Calu3 (cell line): ENCODE measurements at regions not wholly inside any gene's neighbourhood (a gene's known extent, or its start where the extent isn't known, plus 50 kb on each side); places are given as distances from the start of the nearest gene placed in this dataset.

Source experiments
- BruUV-seq: library from RNA; stranded (reverse); fragments of 400-500 nt; replicated peaks from 2 replicates; lab custom pipeline; 2021; lab: Mats Ljungman, UMichigan
- CTCF ChIA-PET: fragments of 300-600 bp; sonication (Branson Sonifier 250); formaldehyde crosslinking; loops from one replicate; lab custom pipeline; 2022; ENCODE audit warnings: antibody characterized with exemption; lab: Charles Lee
- DNase-seq: peaks from one replicate; pipeline ENCODE4 v3.0.0; 2022
- H3K27ac Mint-ChIP-seq: one replicate; pipeline ENCODE4 v1.8.0; 2022; ENCODE audit warnings: mixed read lengths; ENCODE audit not compliant: unreplicated experiment
- H3K27me3 Mint-ChIP-seq: one replicate; pipeline ENCODE4 v1.8.0; 2022; ENCODE audit warnings: mixed read lengths; ENCODE audit not compliant: unreplicated experiment
- H3K36me3 Mint-ChIP-seq: one replicate; pipeline ENCODE4 v1.8.0; 2022; ENCODE audit warnings: mild to moderate bottlenecking, moderate library complexity, mixed read lengths; ENCODE audit not compliant: insufficient read depth, unreplicated experiment
- H3K4me1 Mint-ChIP-seq: one replicate; pipeline ENCODE4 v1.8.0; 2022; ENCODE audit warnings: mild to moderate bottlenecking, low read depth, mixed read lengths; ENCODE audit not compliant: unreplicated experiment
- H3K4me3 Mint-ChIP-seq: one replicate; pipeline ENCODE4 v1.8.0; 2022; ENCODE audit warnings: mild to moderate bottlenecking, low read depth, moderate library complexity, mixed read lengths; ENCODE audit not compliant: unreplicated experiment
- H3K9me3 Mint-ChIP-seq: one replicate; pipeline ENCODE4 v1.8.0; 2022; ENCODE audit warnings: low read depth, mixed read lengths; ENCODE audit not compliant: unreplicated experiment
- CTCF ChIP-seq: fragments of 200-600 bp; IDR thresholded peaks from one replicate; pipeline ENCODE4 v1.8.0; 2022; ENCODE audit warnings: antibody characterized with exemption; ENCODE audit not compliant: unreplicated experiment
- intact Hi-C: fragments of 100-400 bp; cut with micrococcal nuclease; formaldehyde crosslinking; loops from one replicate; pipeline ENCODE4 v1.10.0; 2022; ENCODE audit not compliant: unreplicated experiment

GRCh38 chr6:45801471-45802289 lies 214.0 kb downstream of the CLIC5 start:
- BruUV-seq = no TSS peak
- Mint-ChIP-seq H3K27ac (no peak overlapping the region), H3K9me3 (no peaks in the 10 kb centered on the region), H3K27me3 (peaks cover 40% of the 10 kb centered on the region), H3K4me3 (no peak overlapping the region), H3K4me1 (no peaks in the 10 kb centered on the region), H3K36me3 (no peaks in the 10 kb centered on the region)
- CTCF ChIA-PET = interaction anchor here (1.4 kb wide), 1 partner anchor 78 kb away, joined by 3 read pairs; no protein-coding TSS in a partner anchor
- DNase-seq = no peak
- TF ChIP-seq CTCF = no peak
- intact Hi-C loops = no loop called here

- no peak overlapping the region for H3K4me3 Mint-ChIP-seq
- H3K36me3 Mint-ChIP-seq = no peaks in the 10 kb centered on the region
- no peaks in the 10 kb centered on the region for H3K4me1 Mint-ChIP-seq
- no TSS peak for BruUV-seq
- no peak for DNase-seq
- intact Hi-C loops = no loop called here
- TF ChIP-seq CTCF = no peak
- peaks cover 48% of the 10 kb centered on the region for H3K27me3 Mint-ChIP-seq
- CTCF ChIA-PET = no interaction called here
- H3K9me3 Mint-ChIP-seq = no peaks in the 10 kb centered on the region
- H3K27ac Mint-ChIP-seq = no peak overlapping the region
Measured at GRCh38 chr6:45800911-45801310, 214.7 kb downstream of the CLIC5 start.

- Mint-ChIP-seq H3K4me1 (no peaks in the 10 kb centered on the region), H3K27me3 (peaks cover 79% of the 10 kb centered on the region), H3K36me3 (no peaks in the 10 kb centered on the region), H3K4me3 (no peak overlapping the region), H3K27ac (no peak overlapping the region), H3K9me3 (no peaks in the 10 kb centered on the region)
- CTCF ChIA-PET = no interaction called here
- DNase-seq = no peak
- no peak for TF ChIP-seq CTCF
- intact Hi-C loops = no loop called here
- no TSS peak for BruUV-seq
Measured at GRCh38 chr6:45795678-45796077, 220.0 kb downstream of the CLIC5 start.

GRCh38 chr6:45794465-45794864 lies 221.2 kb downstream of the CLIC5 start:
- no peak overlapping the region for H3K4me3 Mint-ChIP-seq
- no peaks in the 10 kb centered on the region for H3K9me3 Mint-ChIP-seq
- H3K27me3 Mint-ChIP-seq = peaks cover 84% of the 10 kb centered on the region
- H3K27ac Mint-ChIP-seq = no peak overlapping the region
- no peaks in the 10 kb centered on the region for H3K4me1 Mint-ChIP-seq
- no TSS peak for BruUV-seq
- CTCF ChIA-PET = no interaction called here
- no peak for TF ChIP-seq CTCF
- intact Hi-C loops = no loop called here
- DNase-seq = no peak
- H3K36me3 Mint-ChIP-seq = no peaks in the 10 kb centered on the region
